Naive thymus-derived CD4-positive, alpha-beta T cell (primary cell): ENCODE measurements at regions not wholly inside any gene's neighbourhood (a gene's known extent, or its start where the extent isn't known, plus 50 kb on each side); places are given as distances from the start of the nearest gene placed in this dataset.
A peak's percentile ranks its signal among the peaks of the same experiment; 100 is the strongest.

Experiments used
- ATAC-seq: fragments of 150-1000 bp; cut with Tn5 transposase; 2 replicates; pipeline ENCODE4 v1.10.0; 2021; ENCODE audit warnings: mild to moderate bottlenecking, moderate library complexity
- CTCF ChIA-PET: fragments of 350-600 bp; sonication (Branson Sonifier 250); formaldehyde crosslinking; loops from one replicate; lab custom pipeline; 2021; ENCODE audit warnings: antibody characterized with exemption; lab: Charles Lee
- POLR2A ChIA-PET: fragments of 350-600 bp; sonication (Branson Sonifier 250); formaldehyde crosslinking; loops from one replicate; lab custom pipeline; 2021; ENCODE audit warnings: antibody characterized with exemption, inconsistent platforms; lab: Charles Lee
- DNase-seq, 9 donors: peaks; one replicate each; pipeline versions ENCODE4 v3.0.0 to v3.0.0-alpha.2; 2020 to 2022; ENCODE audit warnings: mixed read lengths in 1 of 9
- H3K27ac ChIP-seq: one replicate; pipeline ENCODE4 v1.7.0; 2013; ENCODE audit warnings: mild to moderate bottlenecking, low read depth, low read length, moderate library complexity
- H3K27me3 ChIP-seq, 2 donors: one replicate each; pipeline ENCODE4 v1.7.0; 2013; ENCODE audit warnings: low read length in 2 of 2, mild to moderate bottlenecking in 2 of 2, moderate library complexity in 2 of 2; ENCODE audit not compliant: control insufficient read depth in 2 of 2, insufficient read depth in 2 of 2
- H3K36me3 ChIP-seq, 3 experiments: 1 replicate in 2 of 3; 2 replicates in 1 of 3; pipeline ENCODE4 v1.7.0; 2013; ENCODE audit warnings: low read length in 3 of 3, mild to moderate bottlenecking in 3 of 3, moderate library complexity in 1 of 3; ENCODE audit not compliant: insufficient read depth in 3 of 3, control insufficient read depth in 2 of 3
- H3K4me1 ChIP-seq, 2 donors: one replicate each; pipeline ENCODE4 v1.7.0; 2013; ENCODE audit warnings: low read length in 2 of 2, mild to moderate bottlenecking in 2 of 2, moderate library complexity in 1 of 2; ENCODE audit not compliant: control insufficient read depth in 2 of 2, insufficient read depth in 2 of 2
- H3K4me3 ChIP-seq: 2 replicates; pipeline ENCODE4 v1.7.0; 2013; ENCODE audit warnings: mild to moderate bottlenecking, low read length
- H3K9me3 ChIP-seq, 3 experiments: 1 replicate in 2 of 3; 2 replicates in 1 of 3; pipeline ENCODE4 v1.7.0; 2013; ENCODE audit warnings: low read length in 3 of 3; ENCODE audit not compliant: control insufficient read depth in 2 of 3
- H3K27ac Mint-ChIP-seq, 9 donors: one replicate each; pipeline ENCODE4 v1.8.0; 2020 to 2022; ENCODE audit warnings: mixed read lengths in 9 of 9, mild to moderate bottlenecking in 8 of 9, moderate library complexity in 5 of 9, inconsistent platforms in 2 of 9
- H3K27me3 Mint-ChIP-seq, 5 donors: one replicate each; pipeline ENCODE4 v1.8.0; 2021 to 2022; ENCODE audit warnings: mixed read lengths in 5 of 5, mild to moderate bottlenecking in 1 of 5
- H3K36me3 Mint-ChIP-seq, 5 donors: one replicate each; pipeline ENCODE4 v1.8.0; 2020 to 2022; ENCODE audit warnings: mixed read lengths in 5 of 5, mild to moderate bottlenecking in 3 of 5, inconsistent platforms in 1 of 5
- H3K4me1 Mint-ChIP-seq, 7 donors: one replicate each; pipeline ENCODE4 v1.8.0; 2020 to 2022; ENCODE audit warnings: mixed read lengths in 7 of 7, mild to moderate bottlenecking in 3 of 7, inconsistent platforms in 1 of 7
- H3K4me3 Mint-ChIP-seq, 10 donors: one replicate each; pipeline ENCODE4 v1.8.0; 2020 to 2022; ENCODE audit warnings: mild to moderate bottlenecking in 10 of 10, mixed read lengths in 10 of 10, moderate library complexity in 6 of 10, inconsistent platforms in 2 of 10
- H3K9me3 Mint-ChIP-seq, 11 donors: one replicate each; pipeline ENCODE4 v1.8.0; 2020 to 2022; ENCODE audit warnings: mixed read lengths in 11 of 11, mild to moderate bottlenecking in 4 of 11, inconsistent platforms in 1 of 11, moderate library complexity in 1 of 11
- intact Hi-C, 2 donors: fragments of 100-400 bp; cut with micrococcal nuclease; formaldehyde crosslinking; loops; one replicate each; pipeline ENCODE4 v1.15.1; 2023

GRCh38 chr12:20206410-20206809 lies 161.9 kb upstream of the PDE3A start:
- H3K4me1 Mint-ChIP-seq, result no peaks in the 10 kb centered on the region
- DNase-seq (no peak), ATAC-seq (no peak)
- no peak overlapping the region for H3K4me3 Mint-ChIP-seq
- Histone ChIP-seq H3K27me3 (no peaks in the 10 kb centered on the region), H3K9me3 (no peaks in the 10 kb centered on the region), H3K4me1 (no peaks in the 10 kb centered on the region), H3K27ac (no peak overlapping the region), H3K4me3 (no peak overlapping the region), H3K36me3 (no peaks in the 10 kb centered on the region)
- H3K27me3 Mint-ChIP-seq, result no peaks in the 10 kb centered on the region
- ChIA-PET POLR2A (no interaction called here), CTCF (no interaction called here)
- no peaks in the 10 kb centered on the region for H3K36me3 Mint-ChIP-seq
- intact Hi-C loops, result no loop called here
- peaks cover 0 to 11% (median 0%) of the 10 kb centered on the region in 11 donors for H3K9me3 Mint-ChIP-seq
- no peak overlapping the region for H3K27ac Mint-ChIP-seq

- no peaks in the 10 kb centered on the region for H3K36me3 Mint-ChIP-seq
- H3K27me3 Mint-ChIP-seq, result no peaks in the 10 kb centered on the region
- POLR2A ChIA-PET, result no interaction called here
- DNase-seq, result no peak
- ATAC-seq, result peak; percentile 68
- H3K27me3 ChIP-seq, result no peaks in the 10 kb centered on the region
- no peaks in the 10 kb centered on the region for H3K4me1 ChIP-seq
- no peaks in the 10 kb centered on the region for H3K4me1 Mint-ChIP-seq
- no peaks in the 10 kb centered on the region for H3K36me3 ChIP-seq
- no peaks in the 10 kb centered on the region for H3K9me3 ChIP-seq
- H3K27ac Mint-ChIP-seq, result no peak overlapping the region
- CTCF ChIA-PET, result no interaction called here
- peaks cover 0 to 11% (median 2%) of the 10 kb centered on the region in 11 donors for H3K9me3 Mint-ChIP-seq
- H3K4me3 ChIP-seq, result no peak overlapping the region
- H3K27ac ChIP-seq, result no peak overlapping the region
- no peak overlapping the region for H3K4me3 Mint-ChIP-seq
- intact Hi-C loops, result no loop called here
These were observed 157.6 kb upstream of the PDE3A start for GRCh38 chr12:20210621-20211215.

- POLR2A ChIA-PET, result no interaction called here
- Mint-ChIP-seq H3K36me3 (no peaks in the 10 kb centered on the region), H3K4me3 (no peak overlapping the region), H3K27me3 (no peaks in the 10 kb centered on the region), H3K4me1 (no peaks in the 10 kb centered on the region), H3K27ac (no peak overlapping the region), H3K9me3 (peaks cover 0 to 19% (median 4%) of the 10 kb centered on the region in 11 donors)
- CTCF ChIA-PET, result no interaction called here
- H3K4me3 ChIP-seq, result no peak overlapping the region
- ATAC-seq, result no peak
- H3K36me3 ChIP-seq, result no peaks in the 10 kb centered on the region
- intact Hi-C loops, result no loop called here
- H3K4me1 ChIP-seq, result no peaks in the 10 kb centered on the region
- DNase-seq, result no peak
- no peak overlapping the region for H3K27ac ChIP-seq
- H3K27me3 ChIP-seq, result no peaks in the 10 kb centered on the region
- H3K9me3 ChIP-seq, result no peaks in the 10 kb centered on the region
These were observed 156.8 kb upstream of the PDE3A start for GRCh38 chr12:20211541-20211940.

- CTCF ChIA-PET, result no interaction called here
- Histone ChIP-seq H3K27ac (no peak overlapping the region), H3K4me3 (no peak overlapping the region), H3K36me3 (no peaks in the 10 kb centered on the region), H3K4me1 (no peaks in the 10 kb centered on the region), H3K9me3 (no peaks in the 10 kb centered on the region), H3K27me3 (no peaks in the 10 kb centered on the region)
- Mint-ChIP-seq H3K4me3 (no peak overlapping the region), H3K9me3 (peaks cover 0 to 21% (median 4%) of the 10 kb centered on the region in 11 donors), H3K27ac (no peak overlapping the region), H3K4me1 (no peaks in the 10 kb centered on the region), H3K27me3 (no peaks in the 10 kb centered on the region), H3K36me3 (no peaks in the 10 kb centered on the region)
- DNase-seq, result no peak
- intact Hi-C loops, result no loop called here
- POLR2A ChIA-PET, result no interaction called here
- no peak for ATAC-seq
These were observed 156.3 kb upstream of the PDE3A start for GRCh38 chr12:20211981-20212421.

- CTCF ChIA-PET, result no interaction called here
- Histone ChIP-seq H3K4me1 (no peaks in the 10 kb centered on the region), H3K27me3 (no peaks in the 10 kb centered on the region), H3K36me3 (no peaks in the 10 kb centered on the region), H3K4me3 (no peak overlapping the region), H3K9me3 (no peaks in the 10 kb centered on the region), H3K27ac (no peak overlapping the region)
- no peaks in the 10 kb centered on the region for H3K4me1 Mint-ChIP-seq
- POLR2A ChIA-PET, result no interaction called here
- intact Hi-C loops, result no loop called here
- no peaks in the 10 kb centered on the region for H3K27me3 Mint-ChIP-seq
- H3K9me3 Mint-ChIP-seq, result peaks cover 0 to 21% (median 4%) of the 10 kb centered on the region in 11 donors
- no peak overlapping the region for H3K27ac Mint-ChIP-seq
- H3K4me3 Mint-ChIP-seq, result no peak overlapping the region
- ATAC-seq, result no peak
- DNase-seq, result no peak
- no peaks in the 10 kb centered on the region for H3K36me3 Mint-ChIP-seq
These were observed 155.4 kb upstream of the PDE3A start for GRCh38 chr12:20212658-20213555.

GRCh38 chr12:20213723-20214625 lies 154.4 kb upstream of the PDE3A start:
- H3K4me3 Mint-ChIP-seq, result no peak overlapping the region
- no peak overlapping the region for H3K4me3 ChIP-seq
- no peak for DNase-seq
- no peak overlapping the region for H3K27ac Mint-ChIP-seq
- ATAC-seq, result no peak
- no peaks in the 10 kb centered on the region for H3K9me3 ChIP-seq
- H3K36me3 ChIP-seq, result no peaks in the 10 kb centered on the region
- ChIA-PET CTCF (no interaction called here), POLR2A (no interaction called here)
- H3K27ac ChIP-seq, result no peak overlapping the region
- no peaks in the 10 kb centered on the region for H3K27me3 Mint-ChIP-seq
- H3K4me1 ChIP-seq, result no peaks in the 10 kb centered on the region
- intact Hi-C loops, result no loop called here
- H3K4me1 Mint-ChIP-seq, result no peaks in the 10 kb centered on the region
- no peaks in the 10 kb centered on the region for H3K36me3 Mint-ChIP-seq
- no peaks in the 10 kb centered on the region for H3K27me3 ChIP-seq
- H3K9me3 Mint-ChIP-seq, result peaks cover 0 to 21% (median 4%) of the 10 kb centered on the region in 11 donors
